ENCODE measurements at regions not wholly inside any gene's neighbourhood (a gene's known extent, or its start where the extent isn't known, plus 50 kb on each side); places are given as distances from the start of the nearest gene placed in this dataset.

- no peak for DNase-seq
Observed at GRCh38 chr12:24255920-24256665, 306.6 kb upstream of the SOX5 start.

GRCh38 chr12:24252602-24253001, 303.1 kb upstream of the SOX5 start:
- no peak for DNase-seq

GRCh38 chr12:24246934-24247333, 297.5 kb upstream of the SOX5 start:
- DNase-seq: no peak

- DNase-seq: no peak
Observed at GRCh38 chr12:24246376-24246775, 296.9 kb upstream of the SOX5 start.

- no peak for DNase-seq
Observed at GRCh38 chr12:24244801-24245200, 295.3 kb upstream of the SOX5 start.

- no peak for DNase-seq
Observed at GRCh38 chr12:24244231-24244630, 294.8 kb upstream of the SOX5 start.

GRCh38 chr12:24240707-24241106, 291.2 kb upstream of the SOX5 start:
- DNase-seq: no peak

- no peak for DNase-seq
Observed at GRCh38 chr12:24233519-24234246, 284.2 kb upstream of the SOX5 start.

- no peak for DNase-seq
Observed at GRCh38 chr12:24232531-24232930, 283.1 kb upstream of the SOX5 start.

- no peak for DNase-seq
Observed at GRCh38 chr12:24231298-24231697, 281.8 kb upstream of the SOX5 start.

- no peak for DNase-seq
Observed at GRCh38 chr12:24230061-24230701, 280.7 kb upstream of the SOX5 start.

- DNase-seq: no peak
Observed at GRCh38 chr12:24229031-24229700, 279.7 kb upstream of the SOX5 start.

GRCh38 chr12:24228371-24228770, 278.9 kb upstream of the SOX5 start:
- DNase-seq: no peak

GRCh38 chr12:24227551-24227950, 278.1 kb upstream of the SOX5 start:
- no peak for DNase-seq

- no peak for DNase-seq
Observed at GRCh38 chr12:24226745-24227350, 277.4 kb upstream of the SOX5 start.

- DNase-seq: no peak
Observed at GRCh38 chr12:24224401-24224800, 274.9 kb upstream of the SOX5 start.

GRCh38 chr12:24223926-24224325, 274.5 kb upstream of the SOX5 start:
- DNase-seq: no peak

GRCh38 chr12:24222968-24223367, 273.5 kb upstream of the SOX5 start:
- DNase-seq: no peak

- DNase-seq: no peak
Observed at GRCh38 chr12:24212496-24212895, 263.0 kb upstream of the SOX5 start.

- DNase-seq: no peak
Observed at GRCh38 chr12:24206621-24207020, 257.2 kb upstream of the SOX5 start.

- no peak for DNase-seq
Observed at GRCh38 chr12:24201258-24201970, 251.9 kb upstream of the SOX5 start.

GRCh38 chr12:24200010-24200409, 250.5 kb upstream of the SOX5 start:
- DNase-seq: no peak
